ENCODE measurements at regions not wholly inside any gene's neighbourhood (a gene's known extent, or its start where the extent isn't known, plus 50 kb on each side); places are given as distances from the start of the nearest gene placed in this dataset.

- no peak for TF ChIP-seq PATZ1 (tag by site-specific recombination; IDR thresholded peaks at IDR 0.05)
- TF ChIP-seq, protein P1, sequence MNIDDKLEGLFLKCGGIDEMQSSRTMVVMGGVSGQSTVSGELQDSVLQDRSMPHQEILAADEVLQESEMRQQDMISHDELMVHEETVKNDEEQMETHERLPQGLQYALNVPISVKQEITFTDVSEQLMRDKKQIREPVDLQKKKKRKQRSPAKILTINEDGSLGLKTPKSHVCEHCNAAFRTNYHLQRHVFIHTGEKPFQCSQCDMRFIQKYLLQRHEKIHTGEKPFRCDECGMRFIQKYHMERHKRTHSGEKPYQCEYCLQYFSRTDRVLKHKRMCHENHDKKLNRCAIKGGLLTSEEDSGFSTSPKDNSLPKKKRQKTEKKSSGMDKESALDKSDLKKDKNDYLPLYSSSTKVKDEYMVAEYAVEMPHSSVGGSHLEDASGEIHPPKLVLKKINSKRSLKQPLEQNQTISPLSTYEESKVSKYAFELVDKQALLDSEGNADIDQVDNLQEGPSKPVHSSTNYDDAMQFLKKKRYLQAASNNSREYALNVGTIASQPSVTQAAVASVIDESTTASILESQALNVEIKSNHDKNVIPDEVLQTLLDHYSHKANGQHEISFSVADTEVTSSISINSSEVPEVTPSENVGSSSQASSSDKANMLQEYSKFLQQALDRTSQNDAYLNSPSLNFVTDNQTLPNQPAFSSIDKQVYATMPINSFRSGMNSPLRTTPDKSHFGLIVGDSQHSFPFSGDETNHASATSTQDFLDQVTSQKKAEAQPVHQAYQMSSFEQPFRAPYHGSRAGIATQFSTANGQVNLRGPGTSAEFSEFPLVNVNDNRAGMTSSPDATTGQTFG (tag by site-specific recombination; IDR thresholded peaks at IDR 0.05; ENCODE audit: borderline replicate concordance): no peak
- TF ChIP-seq, protein P2, sequence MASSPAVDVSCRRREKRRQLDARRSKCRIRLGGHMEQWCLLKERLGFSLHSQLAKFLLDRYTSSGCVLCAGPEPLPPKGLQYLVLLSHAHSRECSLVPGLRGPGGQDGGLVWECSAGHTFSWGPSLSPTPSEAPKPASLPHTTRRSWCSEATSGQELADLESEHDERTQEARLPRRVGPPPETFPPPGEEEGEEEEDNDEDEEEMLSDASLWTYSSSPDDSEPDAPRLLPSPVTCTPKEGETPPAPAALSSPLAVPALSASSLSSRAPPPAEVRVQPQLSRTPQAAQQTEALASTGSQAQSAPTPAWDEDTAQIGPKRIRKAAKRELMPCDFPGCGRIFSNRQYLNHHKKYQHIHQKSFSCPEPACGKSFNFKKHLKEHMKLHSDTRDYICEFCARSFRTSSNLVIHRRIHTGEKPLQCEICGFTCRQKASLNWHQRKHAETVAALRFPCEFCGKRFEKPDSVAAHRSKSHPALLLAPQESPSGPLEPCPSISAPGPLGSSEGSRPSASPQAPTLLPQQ (tag by site-specific recombination; IDR thresholded peaks at IDR 0.05): no peak
- Histone ChIP-seq H3K27ac (ENCODE audit: extremely low read depth, low read depth, low read length) (no peak overlapping the region), H3K36me3 (ENCODE audit: control insufficient read depth in 2 of 2, insufficient read depth in 1 of 2, low read length in 2 of 2) (no peaks in the 10 kb centered on the region), H3K4me1 (ENCODE audit: control insufficient read depth, insufficient read depth, low read length) (peaks cover 2% of the 10 kb centered on the region; the same call in 1 of the 2 replicates), H3K9me3 (ENCODE audit: control insufficient read depth, insufficient read depth, low read depth, low read length) (no peaks in the 10 kb centered on the region), H3K4me3 (ENCODE audit: low read depth, low read length) (no peak overlapping the region)
- ChIA-PET CTCF (no interaction called here), POLR2A (no interaction called here)
Observed at GRCh38 chr6:23728707-23729106, 397.3 kb upstream of the NRSN1 start.

- Histone ChIP-seq H3K27ac (ENCODE audit: extremely low read depth, low read depth, low read length) (no peak overlapping the region), H3K36me3 (ENCODE audit: control insufficient read depth in 2 of 2, insufficient read depth in 1 of 2, low read length in 2 of 2) (no peaks in the 10 kb centered on the region), H3K4me3 (ENCODE audit: low read depth, low read length) (no peak overlapping the region), H3K9me3 (ENCODE audit: control insufficient read depth, insufficient read depth, low read depth, low read length) (no peaks in the 10 kb centered on the region), H3K4me1 (ENCODE audit: control insufficient read depth, insufficient read depth, low read length) (peaks cover 2% of the 10 kb centered on the region; the same call in 1 of the 2 replicates)
- CTCF ChIA-PET: no interaction called here
- TF ChIP-seq ZNF239 (tag by site-specific recombination; IDR thresholded peaks at IDR 0.05) (no peak), ZFP3 (tag by site-specific recombination; IDR thresholded peaks at IDR 0.05; ENCODE audit: low read depth) (no peak), ZNF266 (tag by site-specific recombination; IDR thresholded peaks at IDR 0.05; ENCODE audit: low read depth) (no peak), KLF1 (tag by site-specific recombination; IDR thresholded peaks at IDR 0.05) (no peak), ZNF132 (tag by site-specific recombination; IDR thresholded peaks at IDR 0.05; ENCODE audit: borderline replicate concordance) (no peak), ZNF366 (tag by site-specific recombination; conservative IDR thresholded peaks at IDR 0.05) (no peak), ZNF571 (tag by site-specific recombination; IDR thresholded peaks at IDR 0.05) (no peak), ZNF350 (tag by site-specific recombination; IDR thresholded peaks at IDR 0.05) (no peak), ZNF16 (tag by site-specific recombination; IDR thresholded peaks at IDR 0.05; ENCODE audit: low read depth) (no peak), GLIS2 (tag by site-specific recombination; IDR thresholded peaks at IDR 0.05) (no peak), ZBTB11 (tag by site-specific recombination; conservative IDR thresholded peaks at IDR 0.05; ENCODE audit: low read depth) (no peak), ZNF530 (tag by site-specific recombination; IDR thresholded peaks at IDR 0.05; ENCODE audit: low read depth) (no peak), ZIC2 (tag by site-specific recombination; IDR thresholded peaks at IDR 0.05) (no peak), ZNF26 (tag by site-specific recombination; IDR thresholded peaks at IDR 0.05) (no peak), ZNF2 (tag by site-specific recombination; IDR thresholded peaks at IDR 0.05) (no peak), ZNF560 (tag by site-specific recombination; IDR thresholded peaks at IDR 0.05; ENCODE audit: borderline replicate concordance) (no peak)
- TF ChIP-seq, protein P3, sequence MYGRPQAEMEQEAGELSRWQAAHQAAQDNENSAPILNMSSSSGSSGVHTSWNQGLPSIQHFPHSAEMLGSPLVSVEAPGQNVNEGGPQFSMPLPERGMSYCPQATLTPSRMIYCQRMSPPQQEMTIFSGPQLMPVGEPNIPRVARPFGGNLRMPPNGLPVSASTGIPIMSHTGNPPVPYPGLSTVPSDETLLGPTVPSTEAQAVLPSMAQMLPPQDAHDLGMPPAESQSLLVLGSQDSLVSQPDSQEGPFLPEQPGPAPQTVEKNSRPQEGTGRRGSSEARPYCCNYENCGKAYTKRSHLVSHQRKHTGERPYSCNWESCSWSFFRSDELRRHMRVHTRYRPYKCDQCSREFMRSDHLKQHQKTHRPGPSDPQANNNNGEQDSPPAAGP (tag by site-specific recombination; IDR thresholded peaks at IDR 0.05): no peak
- TF ChIP-seq, protein P4, sequence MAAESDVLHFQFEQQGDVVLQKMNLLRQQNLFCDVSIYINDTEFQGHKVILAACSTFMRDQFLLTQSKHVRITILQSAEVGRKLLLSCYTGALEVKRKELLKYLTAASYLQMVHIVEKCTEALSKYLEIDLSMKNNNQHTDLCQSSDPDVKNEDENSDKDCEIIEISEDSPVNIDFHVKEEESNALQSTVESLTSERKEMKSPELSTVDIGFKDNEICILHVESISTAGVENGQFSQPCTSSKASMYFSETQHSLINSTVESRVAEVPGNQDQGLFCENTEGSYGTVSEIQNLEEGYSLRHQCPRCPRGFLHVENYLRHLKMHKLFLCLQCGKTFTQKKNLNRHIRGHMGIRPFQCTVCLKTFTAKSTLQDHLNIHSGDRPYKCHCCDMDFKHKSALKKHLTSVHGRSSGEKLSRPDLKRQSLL (tag by site-specific recombination; IDR thresholded peaks at IDR 0.05): no peak
- POLR2A ChIA-PET: no interaction called here
Observed at GRCh38 chr6:23731609-23732008, 394.4 kb upstream of the NRSN1 start.
